ENCODE measurements at regions not wholly inside any gene's neighbourhood (a gene's known extent, or its start where the extent isn't known, plus 50 kb on each side); places are given as distances from the start of the nearest gene placed in this dataset.

DNA sequence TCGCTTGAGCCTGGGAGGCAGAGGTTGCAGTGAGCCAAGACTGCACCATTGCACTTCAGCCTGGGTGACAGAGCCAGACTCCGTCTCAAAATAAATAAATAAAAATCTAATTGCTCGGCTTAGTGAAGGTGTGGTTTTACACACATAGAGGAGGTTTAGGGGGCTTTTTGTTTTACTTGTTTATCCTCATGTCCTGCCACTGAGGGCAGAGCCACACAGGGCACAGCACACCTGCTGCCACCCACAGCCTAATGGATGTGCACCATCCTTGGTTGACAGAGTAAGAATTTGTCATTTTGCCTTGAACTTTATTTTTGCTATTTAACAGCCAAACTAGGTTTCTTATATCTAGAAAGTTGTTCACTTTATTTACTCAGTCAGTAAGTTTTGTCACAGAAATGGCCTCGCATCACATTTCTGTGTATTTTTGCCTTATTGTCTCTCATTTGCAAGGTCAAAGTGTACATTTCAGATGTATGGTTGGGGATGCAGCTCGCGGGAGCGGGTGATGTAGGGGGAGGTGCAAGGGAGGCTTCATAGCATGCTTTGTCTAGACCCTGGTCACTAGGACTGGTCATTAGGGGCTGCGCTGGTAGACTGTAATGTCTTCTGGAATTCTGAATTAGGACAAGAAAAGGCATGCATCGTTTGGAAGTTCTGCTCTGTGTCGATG lies 67.8 kb upstream of the NAA20 start:
- TF ChIP-seq, protein P1, sequence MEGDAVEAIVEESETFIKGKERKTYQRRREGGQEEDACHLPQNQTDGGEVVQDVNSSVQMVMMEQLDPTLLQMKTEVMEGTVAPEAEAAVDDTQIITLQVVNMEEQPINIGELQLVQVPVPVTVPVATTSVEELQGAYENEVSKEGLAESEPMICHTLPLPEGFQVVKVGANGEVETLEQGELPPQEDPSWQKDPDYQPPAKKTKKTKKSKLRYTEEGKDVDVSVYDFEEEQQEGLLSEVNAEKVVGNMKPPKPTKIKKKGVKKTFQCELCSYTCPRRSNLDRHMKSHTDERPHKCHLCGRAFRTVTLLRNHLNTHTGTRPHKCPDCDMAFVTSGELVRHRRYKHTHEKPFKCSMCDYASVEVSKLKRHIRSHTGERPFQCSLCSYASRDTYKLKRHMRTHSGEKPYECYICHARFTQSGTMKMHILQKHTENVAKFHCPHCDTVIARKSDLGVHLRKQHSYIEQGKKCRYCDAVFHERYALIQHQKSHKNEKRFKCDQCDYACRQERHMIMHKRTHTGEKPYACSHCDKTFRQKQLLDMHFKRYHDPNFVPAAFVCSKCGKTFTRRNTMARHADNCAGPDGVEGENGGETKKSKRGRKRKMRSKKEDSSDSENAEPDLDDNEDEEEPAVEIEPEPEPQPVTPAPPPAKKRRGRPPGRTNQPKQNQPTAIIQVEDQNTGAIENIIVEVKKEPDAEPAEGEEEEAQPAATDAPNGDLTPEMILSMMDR (IDR thresholded peaks at IDR 0.05; ENCODE audit: low read depth, low read length) = no peak
- TF ChIP-seq POLR2A (IDR thresholded peaks at IDR 0.05; ENCODE audit: extremely low read depth, insufficient read length) (no peak), MYC (IDR thresholded peaks at IDR 0.05; ENCODE audit: low read depth, low read length) (no peak)
- TF ChIP-seq, protein P2, sequence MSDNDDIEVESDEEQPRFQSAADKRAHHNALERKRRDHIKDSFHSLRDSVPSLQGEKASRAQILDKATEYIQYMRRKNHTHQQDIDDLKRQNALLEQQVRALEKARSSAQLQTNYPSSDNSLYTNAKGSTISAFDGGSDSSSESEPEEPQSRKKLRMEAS (IDR thresholded peaks at IDR 0.05; ENCODE audit: low read depth, low read length) = no peak
